T-helper 17 cell (primary cell): ENCODE measurements at regions not wholly inside any gene's neighbourhood (a gene's known extent, or its start where the extent isn't known, plus 50 kb on each side); places are given as distances from the start of the nearest gene placed in this dataset.

Experiments used
- ATAC-seq: fragments of 150-1000 bp; cut with Tn5 transposase; 2 replicates; pipeline ENCODE4 v1.10.0; 2021; ENCODE audit warnings: mild to moderate bottlenecking, moderate library complexity
- DNase-seq, 3 donors: peaks; one replicate each; pipeline versions ENCODE4 v3.0.0 to v3.0.0-alpha.2; 2020 to 2021
- H3K9me3 ChIP-seq: one replicate; pipeline ENCODE4 v1.7.0; 2013; ENCODE audit warnings: low read length, mild to moderate bottlenecking; ENCODE audit not compliant: control insufficient read depth, poor library complexity, severe bottlenecking
- H3K27ac Mint-ChIP-seq: one replicate; pipeline ENCODE4 v1.8.0; 2022; ENCODE audit warnings: mild to moderate bottlenecking, moderate library complexity, mixed read lengths
- H3K27me3 Mint-ChIP-seq: one replicate; pipeline ENCODE4 v1.8.0; 2022; ENCODE audit warnings: mixed read lengths
- H3K36me3 Mint-ChIP-seq: one replicate; pipeline ENCODE4 v1.8.0; 2022; ENCODE audit warnings: low read depth, mixed read lengths
- H3K4me1 Mint-ChIP-seq: one replicate; pipeline ENCODE4 v1.8.0; 2022; ENCODE audit warnings: mild to moderate bottlenecking, mixed read lengths
- H3K4me3 Mint-ChIP-seq: one replicate; pipeline ENCODE4 v1.8.0; 2022; ENCODE audit warnings: mild to moderate bottlenecking, moderate library complexity, mixed read lengths

DNA sequence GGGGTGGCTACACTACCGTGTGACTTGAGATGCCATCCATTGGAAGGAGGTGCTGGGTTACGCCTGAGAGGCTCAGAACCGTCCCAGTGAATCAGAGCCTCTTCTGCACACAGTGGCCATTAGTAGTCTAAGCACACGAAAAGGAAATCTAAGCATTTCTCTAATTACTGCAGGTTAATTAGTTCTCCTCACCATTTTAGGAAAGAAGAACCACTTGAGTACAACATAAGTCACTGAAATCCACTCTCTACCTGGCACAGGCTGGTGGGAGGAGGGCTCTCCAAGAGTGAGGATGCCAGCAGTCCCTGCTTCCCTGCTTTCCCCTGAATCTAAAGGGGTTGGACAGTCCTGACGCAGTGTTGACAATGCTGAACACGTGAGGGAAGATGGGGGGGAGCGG lies 606.3 kb downstream of the NPHP4 start:
- Mint-ChIP-seq H3K4me1 (peaks cover 15% of the 10 kb centered on the region), H3K27ac (no peak overlapping the region), H3K4me3 (no peak overlapping the region), H3K36me3 (peaks cover 4% of the 10 kb centered on the region), H3K27me3 (peaks cover 7% of the 10 kb centered on the region)
- H3K9me3 ChIP-seq: no peaks in the 10 kb centered on the region
- no peak for DNase-seq
- no peak for ATAC-seq

- no peak overlapping the region for H3K27ac Mint-ChIP-seq
- peaks cover 15% of the 10 kb centered on the region for H3K4me1 Mint-ChIP-seq
- no peak for ATAC-seq
- H3K27me3 Mint-ChIP-seq: peaks cover 7% of the 10 kb centered on the region
- H3K9me3 ChIP-seq: no peaks in the 10 kb centered on the region
- H3K4me3 Mint-ChIP-seq: no peak overlapping the region
- no peak for DNase-seq
- peaks cover 4% of the 10 kb centered on the region for H3K36me3 Mint-ChIP-seq
Measured at GRCh38 chr1:5385096-5385799, 607.0 kb downstream of the NPHP4 start.

- no peak overlapping the region for H3K27ac Mint-ChIP-seq
- peaks cover 4% of the 10 kb centered on the region for H3K36me3 Mint-ChIP-seq
- peaks cover 2% of the 10 kb centered on the region for H3K4me1 Mint-ChIP-seq
- DNase-seq (no peak), ATAC-seq (no peak)
- H3K4me3 Mint-ChIP-seq: no peak overlapping the region
- H3K9me3 ChIP-seq: no peaks in the 10 kb centered on the region
- H3K27me3 Mint-ChIP-seq: peaks cover 11% of the 10 kb centered on the region
Measured at GRCh38 chr1:5381491-5381890, 610.7 kb downstream of the NPHP4 start.

DNA sequence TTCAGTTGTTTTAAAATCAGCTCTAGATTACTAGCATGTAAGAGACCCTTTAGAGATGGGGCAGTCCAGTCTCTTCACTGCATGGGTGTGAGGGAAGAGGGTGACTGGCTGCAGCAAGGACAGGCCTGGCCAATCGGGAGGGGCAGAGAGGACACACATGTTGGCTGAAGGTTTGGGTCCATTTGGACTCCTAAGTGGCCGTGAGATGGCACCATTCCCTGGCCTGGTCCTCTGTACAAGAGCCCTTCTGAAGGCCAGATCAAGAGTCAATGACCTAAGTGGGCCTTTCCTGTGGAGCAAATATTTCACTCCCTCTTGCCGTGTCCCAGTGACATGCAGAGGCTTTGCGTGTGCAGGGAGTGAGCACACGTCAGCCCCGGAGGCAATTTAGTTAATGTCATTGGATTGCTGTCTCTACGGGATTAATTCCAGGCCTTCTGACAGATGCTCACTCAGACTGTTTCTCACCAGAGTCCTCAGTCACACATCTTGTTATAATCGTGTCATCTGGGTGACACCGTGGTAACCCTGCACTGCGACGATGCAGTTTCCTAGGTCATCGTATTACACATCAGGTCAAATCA lies 613.0 kb downstream of the NPHP4 start:
- no peak for ATAC-seq

DNA sequence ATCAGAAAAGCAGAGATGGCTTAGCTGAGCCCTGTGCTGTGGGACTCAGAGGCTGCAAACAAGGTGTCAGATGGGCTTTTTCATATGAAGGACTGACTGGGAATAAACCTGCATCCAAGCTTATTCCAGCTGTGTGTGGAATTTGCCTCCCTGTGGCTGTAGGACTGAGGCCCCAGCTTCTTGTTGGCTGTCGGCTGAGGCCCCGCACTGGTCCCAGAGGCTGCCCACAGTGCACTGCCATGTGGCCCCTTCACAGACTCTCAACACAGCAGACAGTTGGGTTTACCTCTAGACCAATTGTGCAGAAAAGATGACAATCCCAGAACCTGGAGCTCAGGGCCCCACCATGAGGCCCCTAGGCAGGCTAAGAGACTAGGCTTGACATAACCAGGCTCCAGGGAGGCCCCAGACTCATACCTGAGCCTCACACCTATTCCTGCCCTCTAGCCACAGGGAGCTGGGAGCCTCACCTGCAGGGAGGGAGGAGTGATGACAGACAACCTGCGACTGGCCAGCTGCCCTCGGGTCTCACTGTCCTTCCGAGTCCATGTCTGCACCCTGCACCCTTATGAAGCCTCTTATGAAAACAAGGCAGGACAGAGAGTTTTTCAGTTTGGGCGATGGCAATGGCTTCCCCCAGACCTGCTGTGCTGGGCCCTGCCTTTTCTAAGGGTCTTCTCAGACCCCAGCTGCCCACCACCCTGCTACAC lies 615.5 kb downstream of the NPHP4 start:
- peaks cover 4% of the 10 kb centered on the region for H3K27me3 Mint-ChIP-seq
- H3K27ac Mint-ChIP-seq: no peak overlapping the region
- H3K4me3 Mint-ChIP-seq: no peak overlapping the region
- H3K9me3 ChIP-seq: no peaks in the 10 kb centered on the region
- ATAC-seq (no peak), DNase-seq (no peak)
- peaks cover 2% of the 10 kb centered on the region for H3K4me1 Mint-ChIP-seq
- peaks cover 5% of the 10 kb centered on the region for H3K36me3 Mint-ChIP-seq

More for the DNA sequence above, 613.0 kb downstream of the NPHP4 start:
- H3K9me3 ChIP-seq: no peaks in the 10 kb centered on the region
- no peak overlapping the region for H3K4me3 Mint-ChIP-seq
- H3K36me3 Mint-ChIP-seq: peaks cover 4% of the 10 kb centered on the region
- H3K27me3 Mint-ChIP-seq: peaks cover 11% of the 10 kb centered on the region
- H3K27ac Mint-ChIP-seq: no peak overlapping the region
- DNase-seq: no peak
- peaks cover 2% of the 10 kb centered on the region for H3K4me1 Mint-ChIP-seq

DNA sequence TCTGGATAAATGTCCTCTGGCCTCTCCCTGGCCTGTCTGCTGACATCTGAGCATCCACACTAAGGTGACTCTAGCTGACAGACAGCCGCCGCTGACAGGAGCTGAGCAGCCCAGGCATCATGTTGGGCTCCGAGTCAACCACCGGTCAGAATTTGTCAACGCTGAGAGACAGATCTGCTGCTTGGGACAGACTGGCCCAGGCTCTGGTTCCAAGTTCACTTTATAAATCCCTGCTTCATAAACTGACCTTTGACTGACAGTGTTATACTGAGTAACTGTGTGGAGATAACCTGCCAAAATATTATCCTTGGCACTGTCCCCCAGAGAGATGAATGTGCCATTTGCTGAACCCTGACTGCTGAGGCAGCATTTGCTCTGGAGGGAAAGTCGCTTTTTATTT lies 616.7 kb downstream of the NPHP4 start:
- no peak for ATAC-seq

DNA sequence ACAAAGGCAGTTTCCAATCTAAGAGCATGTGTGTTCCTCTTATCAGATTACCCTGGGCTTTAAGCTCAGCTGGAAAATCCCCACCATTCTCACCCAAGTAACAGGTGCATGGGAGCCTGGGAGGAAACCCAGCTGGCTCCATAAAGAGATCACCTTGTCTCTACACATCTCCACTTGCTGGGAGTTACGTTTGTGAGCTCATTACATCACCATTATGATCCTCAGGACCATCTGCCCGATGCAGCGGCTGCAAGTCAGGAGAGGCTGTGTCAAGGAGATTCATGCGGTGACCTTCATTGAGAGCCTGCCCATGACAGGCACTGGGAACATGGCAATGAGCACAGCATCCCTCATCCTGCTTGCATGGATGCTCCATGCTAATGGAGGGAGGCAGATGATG lies 618.0 kb downstream of the NPHP4 start:
- H3K4me3 Mint-ChIP-seq: no peak overlapping the region
- no peak overlapping the region for H3K27ac Mint-ChIP-seq
- peaks cover 9% of the 10 kb centered on the region for H3K4me1 Mint-ChIP-seq
- DNase-seq (no peak), ATAC-seq (no peak)
- peaks cover 4% of the 10 kb centered on the region for H3K27me3 Mint-ChIP-seq
- H3K36me3 Mint-ChIP-seq: peaks cover 2% of the 10 kb centered on the region
- H3K9me3 ChIP-seq: no peaks in the 10 kb centered on the region

More for the DNA sequence above, 616.7 kb downstream of the NPHP4 start:
- H3K9me3 ChIP-seq: no peaks in the 10 kb centered on the region
- no peak for DNase-seq
- Mint-ChIP-seq H3K36me3 (peaks cover 2% of the 10 kb centered on the region), H3K4me3 (no peak overlapping the region), H3K27ac (no peak overlapping the region), H3K4me1 (peaks cover 3% of the 10 kb centered on the region), H3K27me3 (peaks cover 4% of the 10 kb centered on the region)

DNA sequence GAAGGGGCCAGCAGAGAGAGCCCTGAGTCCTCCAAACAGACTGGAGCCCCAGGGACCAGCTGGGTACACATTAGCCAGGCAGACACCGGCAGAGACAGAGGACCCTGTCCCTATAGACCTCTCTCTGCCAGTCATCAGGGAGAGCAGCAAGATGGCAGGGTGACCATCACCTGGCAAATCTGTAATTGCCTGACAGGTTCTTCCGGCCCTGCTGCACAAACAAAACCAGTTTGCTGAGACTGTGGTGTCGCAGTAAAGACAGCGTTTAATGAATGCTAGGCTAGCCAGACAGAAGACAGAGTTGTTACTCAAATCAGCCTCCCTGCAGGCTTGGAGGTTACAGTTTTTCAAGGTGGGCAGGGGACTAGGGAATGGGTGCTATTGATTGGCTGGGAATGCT lies 618.9 kb downstream of the NPHP4 start:
- Mint-ChIP-seq H3K27me3 (peaks cover 4% of the 10 kb centered on the region), H3K4me1 (peaks cover 9% of the 10 kb centered on the region), H3K4me3 (no peak overlapping the region), H3K36me3 (peaks cover 2% of the 10 kb centered on the region), H3K27ac (no peak overlapping the region)
- DNase-seq: no peak
- H3K9me3 ChIP-seq: no peaks in the 10 kb centered on the region
- no peak for ATAC-seq

DNA sequence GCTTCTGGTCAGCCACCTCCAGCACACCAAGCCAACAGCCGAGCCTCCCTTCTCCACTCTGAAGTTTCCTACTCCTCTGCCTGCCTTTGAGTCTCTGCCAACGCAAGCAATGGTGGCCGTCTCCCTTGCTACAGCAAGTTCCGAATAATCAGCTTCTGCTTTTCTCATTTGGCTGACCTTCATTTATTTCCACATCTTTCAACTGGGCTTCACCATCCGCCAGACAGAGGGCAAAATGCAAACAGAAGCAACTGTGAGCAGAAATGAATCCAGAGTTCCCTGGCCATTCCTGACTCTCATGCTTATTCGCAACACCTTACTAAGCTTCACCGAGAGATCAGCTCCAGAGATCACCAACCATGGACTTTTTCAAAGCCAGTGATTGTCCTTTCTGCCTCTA lies 621.0 kb downstream of the NPHP4 start:
- DNase-seq: no peak
- Mint-ChIP-seq H3K27ac (no peak overlapping the region), H3K4me1 (peaks cover 6% of the 10 kb centered on the region), H3K4me3 (no peak overlapping the region), H3K27me3 (no peaks in the 10 kb centered on the region), H3K36me3 (peaks cover 2% of the 10 kb centered on the region)
- no peak for ATAC-seq
- no peaks in the 10 kb centered on the region for H3K9me3 ChIP-seq

DNA sequence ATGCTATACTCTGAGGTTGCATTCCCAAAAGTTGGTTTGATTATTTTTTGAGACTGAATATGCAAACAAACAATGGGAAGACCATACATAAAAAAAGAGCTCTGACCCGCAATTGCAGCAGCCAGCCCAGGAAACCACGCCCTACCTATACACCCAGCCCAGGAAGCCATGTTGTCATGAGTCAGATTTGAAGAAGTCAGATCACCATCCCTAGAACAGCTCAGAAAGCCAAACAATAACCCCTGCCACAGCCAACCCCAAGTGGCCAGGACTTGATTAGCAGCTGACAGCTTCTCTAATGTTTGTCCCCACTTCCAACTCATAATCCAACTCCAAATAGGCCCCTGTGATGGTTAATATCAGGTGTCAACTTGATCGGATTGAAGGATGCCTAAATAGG lies 621.9 kb downstream of the NPHP4 start:
- H3K27ac Mint-ChIP-seq: no peak overlapping the region
- no peaks in the 10 kb centered on the region for H3K27me3 Mint-ChIP-seq
- peak overlapping the region; percentile 57 for H3K4me3 Mint-ChIP-seq
- peaks cover 6% of the 10 kb centered on the region for H3K4me1 Mint-ChIP-seq
- peak; percentile 58 for ATAC-seq
- H3K9me3 ChIP-seq: no peaks in the 10 kb centered on the region
- H3K36me3 Mint-ChIP-seq: peaks cover 2% of the 10 kb centered on the region
- no peak for DNase-seq

GRCh38 chr1:5369223-5369622 lies 623.0 kb downstream of the NPHP4 start:
- ATAC-seq (no peak), DNase-seq (no peak)
- Mint-ChIP-seq H3K27ac (no peak overlapping the region), H3K27me3 (no peaks in the 10 kb centered on the region), H3K4me3 (no peak overlapping the region), H3K36me3 (peaks cover 2% of the 10 kb centered on the region), H3K4me1 (peaks cover 6% of the 10 kb centered on the region)
- H3K9me3 ChIP-seq: no peaks in the 10 kb centered on the region

DNA sequence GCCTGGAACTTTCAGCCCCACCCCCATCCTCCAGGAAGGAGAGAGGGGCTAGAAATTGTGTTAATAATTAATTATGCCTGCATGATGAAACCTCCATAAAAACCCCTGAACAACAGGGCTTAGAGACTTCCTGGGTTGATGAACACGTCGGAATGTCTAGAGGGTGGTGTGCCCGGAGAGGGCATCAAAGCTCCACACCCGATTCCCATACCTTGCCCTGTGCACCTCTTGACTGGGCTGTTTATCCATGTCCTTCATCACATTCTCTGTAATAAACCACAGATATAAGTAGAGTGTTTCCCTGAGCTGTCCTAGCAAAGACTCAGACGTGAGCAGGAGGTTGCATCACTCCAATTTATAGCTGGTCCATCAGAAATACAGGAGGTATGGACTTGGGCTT lies 624.0 kb downstream of the NPHP4 start:
- Mint-ChIP-seq H3K27me3 (no peaks in the 10 kb centered on the region), H3K4me3 (no peak overlapping the region), H3K27ac (no peak overlapping the region), H3K4me1 (peaks cover 6% of the 10 kb centered on the region), H3K36me3 (no peaks in the 10 kb centered on the region)
- no peak for DNase-seq
- no peak for ATAC-seq
- H3K9me3 ChIP-seq: no peaks in the 10 kb centered on the region

DNA sequence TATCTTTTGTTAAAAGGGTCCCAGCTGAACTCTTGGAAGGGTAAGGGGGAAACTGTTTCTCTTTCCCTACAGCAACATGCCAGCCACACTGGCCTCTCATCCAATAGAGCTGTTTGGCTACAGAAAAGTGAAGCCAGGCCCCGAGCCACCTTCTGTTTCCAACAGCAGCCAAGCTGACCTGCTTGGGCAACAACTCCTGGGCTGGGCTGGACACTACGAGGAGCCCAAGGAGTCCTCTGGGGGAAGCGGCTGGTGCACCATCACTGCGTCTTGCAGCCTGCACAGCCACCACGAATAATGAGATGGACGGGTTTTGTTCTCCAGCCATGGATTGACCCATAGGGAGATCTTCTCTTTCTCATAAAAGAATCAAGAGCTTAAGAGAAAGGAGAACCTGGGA lies 624.9 kb downstream of the NPHP4 start:
- Mint-ChIP-seq H3K36me3 (no peaks in the 10 kb centered on the region), H3K27me3 (no peaks in the 10 kb centered on the region), H3K4me3 (no peak overlapping the region), H3K4me1 (peaks cover 6% of the 10 kb centered on the region), H3K27ac (no peak overlapping the region)
- H3K9me3 ChIP-seq: no peaks in the 10 kb centered on the region
- DNase-seq (no peak), ATAC-seq (no peak)
